Stomach (tissue), 8 donors: ENCODE measurements at regions not wholly inside any gene's neighbourhood (a gene's known extent, or its start where the extent isn't known, plus 50 kb on each side); places are given as distances from the start of the nearest gene placed in this dataset.
A peak's percentile ranks its signal among the peaks of the same experiment; 100 is the strongest.

ENCODE experiments used
- DNase-seq, 2 donors: peaks; one replicate each; pipeline versions ENCODE4 v3.0.0 to v3.0.0-alpha.2; 2013 to 2019
- H3K27ac ChIP-seq, 5 donors: fragments of 200-600 bp in 4 of 5; sonication (generic) in 4 of 5; one replicate each; pipeline ENCODE4 v1.5.1; 2013 to 2019; ENCODE audit warnings: mild to moderate bottlenecking in 1 of 5, moderate library complexity in 1 of 5
- H3K27me3 ChIP-seq, 3 donors: fragments of 200-600 bp; sonication (generic); one replicate each; pipeline ENCODE4 v1.5.1; 2017 to 2019; ENCODE audit warnings: mixed run types in 1 of 3
- H3K36me3 ChIP-seq, 4 donors: fragments of 200-600 bp; sonication (generic); 1 replicate in 3 of 4; 2 replicates in 1 of 4; pipeline ENCODE4 v1.5.1; 2016 to 2019
- H3K4me1 ChIP-seq, 4 donors: fragments of 200-600 bp; sonication (generic); one replicate each; pipeline ENCODE4 v1.5.1; 2016 to 2019
- H3K4me3 ChIP-seq, 4 donors: fragments of 200-600 bp; sonication (generic) in 3 of 4; one replicate each; pipeline ENCODE4 v1.5.1; 2016 to 2019; ENCODE audit warnings: mild to moderate bottlenecking in 1 of 4
- H3K9me3 ChIP-seq, 4 donors: fragments of 200-600 bp; sonication (generic); one replicate each; pipeline ENCODE4 v1.5.1; 2016 to 2019
- CTCF ChIP-seq, 7 experiments: fragments of 450-650 bp in 4 of 7; fragments of 200-600 bp in 3 of 7; sonication (generic) in 3 of 7; IDR thresholded peaks; one replicate each; pipeline ENCODE4 v1.5.1; 2016 to 2019; ENCODE audit warnings: antibody characterized with exemption in 7 of 7, control low read depth in 2 of 7, mild to moderate bottlenecking in 1 of 7
- EP300 ChIP-seq: sonication (generic); formaldehyde crosslinking; IDR thresholded peaks from one replicate; pipeline ENCODE4 v1.6.1; 2017; ENCODE audit warnings: antibody characterized with exemption
- POLR2A ChIP-seq, 4 donors: fragments of 450-650 bp; IDR thresholded peaks; one replicate each; pipeline ENCODE4 v1.6.1; 2016; ENCODE audit warnings: antibody characterized with exemption in 4 of 4, control low read depth in 2 of 4, mild to moderate bottlenecking in 1 of 4, moderate library complexity in 1 of 4
- POLR2AphosphoS5 ChIP-seq, 3 donors: sonication (generic); formaldehyde crosslinking; IDR thresholded peaks; one replicate each; pipeline ENCODE4 v1.6.1; 2016; ENCODE audit warnings: antibody characterized with exemption in 3 of 3
- WGBS, 5 donors: extraction: QIAGEN DNeasy Blood & Tissue Kit in 3 of 5; methylation state at CpG; one replicate each; pipeline versions ENCODE4 v1.1.5 to v1.1.7; 2013 to 2018; 5-methylcytosine and 5-hydroxymethylcytosine counted together
- intact Hi-C: fragments of 100-400 bp; cut with DNase I; formaldehyde crosslinking; loops from one replicate; pipeline ENCODE4 v1.15.1; 2023; ENCODE audit warnings: low total_unique reads
- donor health status: healthy with polysubstance abuse.
- donor health status: Bipolar disorder and iron deficiency.
- donor health status: healthy.

- Histone ChIP-seq H3K4me1 (no peaks in the 10 kb centered on the region), H3K27ac (no peak overlapping the region), H3K9me3 (no peaks in the 10 kb centered on the region), H3K4me3 (no peak overlapping the region), H3K27me3 (no peaks in the 10 kb centered on the region), H3K36me3 (no peaks in the 10 kb centered on the region)
- no peak for DNase-seq
- TF ChIP-seq POLR2AphosphoS5 (IDR thresholded peaks at IDR 0.05) (no peak), EP300 (no peak), CTCF (IDR thresholded peaks at IDR 0.05) (no peak), POLR2A (IDR thresholded peaks at IDR 0.05) (no peak)
- 71 to 87% (median 80%) methylated on average over 5 of the region's 5 CpGs for WGBS, 5 donors
- intact Hi-C loops: no loop called here
These were observed 1949.6 kb upstream of the WWC1 start for GRCh38 chr5:166341740-166342337.

GRCh38 chr5:166342402-166342801 is 1949.0 kb upstream of the WWC1 start:
- DNase-seq: peak in 1 of 2 donors; percentile 4
- Histone ChIP-seq H3K9me3 (no peaks in the 10 kb centered on the region), H3K4me3 (no peak overlapping the region), H3K36me3 (no peaks in the 10 kb centered on the region), H3K27ac (no peak overlapping the region), H3K4me1 (no peaks in the 10 kb centered on the region), H3K27me3 (no peaks in the 10 kb centered on the region)
- TF ChIP-seq EP300 (no peak), CTCF (IDR thresholded peaks at IDR 0.05) (no peak), POLR2AphosphoS5 (IDR thresholded peaks at IDR 0.05) (no peak), POLR2A (IDR thresholded peaks at IDR 0.05) (no peak)
- 73 to 93% (median 90%) methylated on average over 3 of the region's 3 CpGs for WGBS, 5 donors
- intact Hi-C loops: no loop called here

GRCh38 chr5:166346726-166347374 is 1944.6 kb upstream of the WWC1 start:
- Histone ChIP-seq H3K27me3 (no peaks in the 10 kb centered on the region), H3K4me1 (no peaks in the 10 kb centered on the region), H3K4me3 (no peak overlapping the region), H3K27ac (no peak overlapping the region), H3K36me3 (no peaks in the 10 kb centered on the region), H3K9me3 (no peaks in the 10 kb centered on the region)
- no peak for DNase-seq
- TF ChIP-seq POLR2A (IDR thresholded peaks at IDR 0.05) (no peak), POLR2AphosphoS5 (IDR thresholded peaks at IDR 0.05) (no peak), EP300 (no peak), CTCF (IDR thresholded peaks at IDR 0.05) (no peak)
- WGBS, 5 donors: 30 to 54% (median 47%) methylated on average over 3 of the region's 3 CpGs
- intact Hi-C loops: no loop called here

- Histone ChIP-seq H3K4me1 (no peaks in the 10 kb centered on the region), H3K9me3 (no peaks in the 10 kb centered on the region), H3K4me3 (no peak overlapping the region), H3K36me3 (no peaks in the 10 kb centered on the region), H3K27ac (no peak overlapping the region), H3K27me3 (no peaks in the 10 kb centered on the region)
- TF ChIP-seq CTCF (IDR thresholded peaks at IDR 0.05) (no peak), POLR2AphosphoS5 (IDR thresholded peaks at IDR 0.05) (no peak), POLR2A (IDR thresholded peaks at IDR 0.05) (no peak), EP300 (no peak)
- peak in 1 of 2 donors; percentile 71 for DNase-seq
- WGBS, 5 donors: 59 to 71% (median 67%) methylated on average over 1 of the region's 1 CpG
- intact Hi-C loops: no loop called here
These were observed 1942.4 kb upstream of the WWC1 start for GRCh38 chr5:166349046-166349445.
